GM12892 (cell line): ENCODE measurements at regions not wholly inside any gene's neighbourhood (a gene's known extent, or its start where the extent isn't known, plus 50 kb on each side); places are given as distances from the start of the nearest gene placed in this dataset.

ENCODE experiments used
- POLR2A ChIP-seq: IDR thresholded peaks from 2 replicates; pipeline ENCODE4 v1.6.1; 2011; ENCODE audit warnings: low read depth, low read length, control low read depth
- POLR2AphosphoS5 ChIP-seq: IDR thresholded peaks from 2 replicates; pipeline ENCODE4 v1.6.1; 2011; ENCODE audit warnings: low read depth, low read length, control low read depth
- TAF1 ChIP-seq: IDR thresholded peaks from 2 replicates; pipeline ENCODE4 v1.6.1; 2011; ENCODE audit warnings: low read depth, mild to moderate bottlenecking, control low read depth, low read length, borderline replicate concordance

DNA sequence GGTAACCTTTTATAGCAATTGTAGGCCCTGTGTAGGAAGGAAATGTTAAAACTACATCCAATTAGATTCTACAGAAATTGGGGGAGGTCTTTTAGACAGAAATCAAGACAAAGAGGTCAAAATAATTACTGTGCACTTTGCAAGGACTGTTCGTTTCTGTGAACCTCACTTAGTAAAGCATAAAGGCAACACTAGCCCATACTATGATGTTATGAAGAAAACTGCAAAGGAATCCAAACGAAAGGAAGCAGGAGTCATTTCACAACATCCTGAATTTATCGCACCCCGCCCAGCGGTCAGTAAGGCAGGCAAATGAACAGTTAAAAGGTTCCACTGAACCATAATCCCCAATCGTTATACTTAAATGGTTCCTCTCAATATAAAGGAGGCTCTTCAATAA lies 429.5 kb upstream of the ARID1B start:
- TF ChIP-seq POLR2A (no peak), TAF1 (no peak), POLR2AphosphoS5 (no peak)
